Limb (tissue), 2 donors: ENCODE measurements at regions not wholly inside any gene's neighbourhood (a gene's known extent, or its start where the extent isn't known, plus 50 kb on each side); places are given as distances from the start of the nearest gene placed in this dataset.
"Not testable (repeated sequence)": the region's sequence is repeated elsewhere in the genome, so short reads cannot be mapped to it uniquely, and the experiment has no call there.

Source experiments
- DNase-seq, 2 donors: peaks; one replicate each; pipeline ENCODE4 v3.0.0-alpha.2; 2016; ENCODE audit errors: extremely low spot score in 2 of 2

- no peak for DNase-seq
These were observed 99.0 kb upstream of the CDYL start for GRCh38 chr6:4677011-4677750.

GRCh38 chr6:4676016-4676415 is 100.2 kb upstream of the CDYL start:
- DNase-seq: no peak

GRCh38 chr6:4675121-4675520 is 101.1 kb upstream of the CDYL start:
- DNase-seq: peak in 1 of 2 donors; percentile 55

- DNase-seq: no peak
These were observed 102.3 kb upstream of the CDYL start for GRCh38 chr6:4673861-4674260.

GRCh38 chr6:4672772-4673171 is 103.4 kb upstream of the CDYL start:
- DNase-seq: no peak

GRCh38 chr6:4671587-4672115 is 104.6 kb upstream of the CDYL start:
- DNase-seq: no peak

- no peak for DNase-seq
These were observed 105.3 kb upstream of the CDYL start for GRCh38 chr6:4670824-4671409.

- peak in 1 of 2 donors; percentile 21 for DNase-seq
These were observed 105.9 kb upstream of the CDYL start for GRCh38 chr6:4670290-4670689.

- no peak for DNase-seq
These were observed 107.7 kb upstream of the CDYL start for GRCh38 chr6:4668271-4669179.

- no peak for DNase-seq
These were observed 108.6 kb upstream of the CDYL start for GRCh38 chr6:4667591-4667990.

GRCh38 chr6:4666886-4667513 is 109.2 kb upstream of the CDYL start:
- DNase-seq: no peak

- DNase-seq: no peak
These were observed 110.5 kb upstream of the CDYL start for GRCh38 chr6:4665489-4666417.

GRCh38 chr6:4664911-4665310 is 111.3 kb upstream of the CDYL start:
- no peak for DNase-seq

- peak in 1 of 2 donors; percentile 19 for DNase-seq
These were observed 112.0 kb upstream of the CDYL start for GRCh38 chr6:4664117-4664626.

GRCh38 chr6:4662886-4663285 is 113.3 kb upstream of the CDYL start:
- no peak for DNase-seq

GRCh38 chr6:4661391-4661790 is 114.8 kb upstream of the CDYL start:
- DNase-seq: no peak

- no peak for DNase-seq
These were observed 115.6 kb upstream of the CDYL start for GRCh38 chr6:4660377-4661321.

GRCh38 chr6:4659719-4660118 is 116.5 kb upstream of the CDYL start:
- not testable (repeated sequence) for DNase-seq

GRCh38 chr6:4658486-4658885 is 117.7 kb upstream of the CDYL start:
- DNase-seq: no peak
